ENCODE measurements at regions not wholly inside any gene's neighbourhood (a gene's known extent, or its start where the extent isn't known, plus 50 kb on each side); places are given as distances from the start of the nearest gene placed in this dataset.

GRCh38 chr1:220356981-220357850, 85.0 kb upstream of the RAB3GAP2 start:
- no peak for DNase-seq (ENCODE audit: low read depth, low spot score)
- Histone ChIP-seq H3K9me3 (ENCODE audit: control insufficient read depth, insufficient read depth, low read length) (no peaks in the 10 kb centered on the region), H3K4me3 (ENCODE audit: low read depth, low read length) (no peak overlapping the region), H3K27me3 (ENCODE audit: control insufficient read depth, insufficient read depth, low read length) (no peaks in the 10 kb centered on the region), H3K27ac (ENCODE audit: low read depth, low read length) (no peak overlapping the region)
- POLR2A ChIA-PET: no interaction called here
- CTCF ChIA-PET: no interaction called here
- TF ChIP-seq CTCF (IDR thresholded peaks at IDR 0.05; ENCODE audit: low read depth, low read length): no peak

GRCh38 chr1:220353229-220354012, 81.2 kb upstream of the RAB3GAP2 start:
- ChIA-PET POLR2A (no interaction called here), CTCF (no interaction called here)
- TF ChIP-seq CTCF (IDR thresholded peaks at IDR 0.05; ENCODE audit: low read depth, low read length): no peak
- Histone ChIP-seq H3K27me3 (ENCODE audit: control insufficient read depth, insufficient read depth, low read length) (no peaks in the 10 kb centered on the region), H3K27ac (ENCODE audit: low read depth, low read length) (no peak overlapping the region), H3K9me3 (ENCODE audit: control insufficient read depth, insufficient read depth, low read length) (no peaks in the 10 kb centered on the region), H3K4me3 (ENCODE audit: low read depth, low read length) (no peak overlapping the region)
- DNase-seq (ENCODE audit: low read depth, low spot score): no peak

DNA sequence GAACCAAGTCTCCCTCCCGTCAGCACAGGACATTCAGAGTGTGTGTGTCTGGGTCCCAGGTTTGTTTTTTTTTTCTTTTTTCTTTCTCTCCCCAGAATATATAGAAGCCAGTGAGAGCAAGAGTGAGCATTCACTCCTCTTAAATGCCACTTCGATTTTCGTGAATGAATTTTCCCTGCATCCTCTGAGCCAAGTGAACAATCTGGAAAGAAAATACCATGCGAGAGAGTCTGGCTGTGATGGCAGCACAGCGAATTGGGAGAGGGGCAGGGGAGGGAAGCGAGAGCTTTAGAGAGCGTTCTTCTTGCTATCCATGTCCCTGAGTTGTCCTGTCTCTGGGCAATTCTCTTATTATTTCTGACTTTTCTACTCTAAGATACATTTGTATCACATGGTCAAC, 76.0 kb upstream of the RAB3GAP2 start:
- ChIA-PET POLR2A (no interaction called here), CTCF (no interaction called here)
- no peak for TF ChIP-seq CTCF (IDR thresholded peaks at IDR 0.05; ENCODE audit: low read depth, low read length)
- no peak overlapping the region for H3K4me3 ChIP-seq (ENCODE audit: low read depth, low read length)
- H3K9me3 ChIP-seq (ENCODE audit: control insufficient read depth, insufficient read depth, low read length): no peaks in the 10 kb centered on the region
- no peak overlapping the region for H3K27ac ChIP-seq (ENCODE audit: low read depth, low read length)
- DNase-seq (ENCODE audit: low read depth, low spot score): no peak
- no peaks in the 10 kb centered on the region for H3K27me3 ChIP-seq (ENCODE audit: control insufficient read depth, insufficient read depth, low read length)

GRCh38 chr1:220347654-220348175, 75.5 kb upstream of the RAB3GAP2 start:
- TF ChIP-seq CTCF (IDR thresholded peaks at IDR 0.05; ENCODE audit: low read depth, low read length): no peak
- Histone ChIP-seq H3K27me3 (ENCODE audit: control insufficient read depth, insufficient read depth, low read length) (no peaks in the 10 kb centered on the region), H3K9me3 (ENCODE audit: control insufficient read depth, insufficient read depth, low read length) (no peaks in the 10 kb centered on the region), H3K4me3 (ENCODE audit: low read depth, low read length) (no peak overlapping the region), H3K27ac (ENCODE audit: low read depth, low read length) (no peak overlapping the region)
- POLR2A ChIA-PET: no interaction called here
- DNase-seq (ENCODE audit: low read depth, low spot score): no peak
- CTCF ChIA-PET: no interaction called here

DNA sequence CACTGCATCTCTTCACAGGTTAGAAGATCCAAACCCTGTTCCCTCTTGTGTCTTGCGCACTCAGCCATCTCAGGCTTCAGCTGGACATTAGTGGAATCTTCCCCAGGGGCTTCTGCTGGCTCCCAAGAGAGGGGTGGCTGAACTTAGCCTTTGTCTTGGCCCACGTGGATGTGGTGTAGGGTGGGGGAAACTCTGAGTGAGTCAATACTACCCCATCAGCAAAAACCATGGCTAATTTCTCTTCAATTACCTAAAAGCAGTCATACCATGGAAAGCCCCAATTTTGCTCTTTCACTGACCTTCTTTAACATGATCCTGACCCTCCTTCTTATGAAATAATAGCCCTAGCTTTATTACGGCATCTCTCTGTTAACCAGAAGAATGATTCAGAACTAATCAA, 72.5 kb upstream of the RAB3GAP2 start:
- POLR2A ChIA-PET: no interaction called here
- DNase-seq (ENCODE audit: low read depth, low spot score): no peak

More for the DNA sequence above, 72.5 kb upstream of the RAB3GAP2 start:
- CTCF ChIA-PET: no interaction called here
- TF ChIP-seq CTCF (IDR thresholded peaks at IDR 0.05; ENCODE audit: low read depth, low read length): no peak
- Histone ChIP-seq H3K9me3 (ENCODE audit: control insufficient read depth, insufficient read depth, low read length) (no peaks in the 10 kb centered on the region), H3K27ac (ENCODE audit: low read depth, low read length) (no peak overlapping the region), H3K4me3 (ENCODE audit: low read depth, low read length) (no peak overlapping the region), H3K27me3 (ENCODE audit: control insufficient read depth, insufficient read depth, low read length) (no peaks in the 10 kb centered on the region)

All from AG04450 (cell line).